ENCODE measurements at regions not wholly inside any gene's neighbourhood (a gene's known extent, or its start where the extent isn't known, plus 50 kb on each side); places are given as distances from the start of the nearest gene placed in this dataset.
"Not testable (repeated sequence)": the region's sequence is repeated elsewhere in the genome, so short reads cannot be mapped to it uniquely, and the experiment has no call there.

- no peak for DNase-seq
Measured at GRCh38 chr14:54261283-54261682, 135.5 kb upstream of the CDKN3 start.

- not testable (repeated sequence) for DNase-seq
Measured at GRCh38 chr14:54266616-54267015, 130.2 kb upstream of the CDKN3 start.

- no peak for DNase-seq
Measured at GRCh38 chr14:54267172-54267571, 129.6 kb upstream of the CDKN3 start.

DNA sequence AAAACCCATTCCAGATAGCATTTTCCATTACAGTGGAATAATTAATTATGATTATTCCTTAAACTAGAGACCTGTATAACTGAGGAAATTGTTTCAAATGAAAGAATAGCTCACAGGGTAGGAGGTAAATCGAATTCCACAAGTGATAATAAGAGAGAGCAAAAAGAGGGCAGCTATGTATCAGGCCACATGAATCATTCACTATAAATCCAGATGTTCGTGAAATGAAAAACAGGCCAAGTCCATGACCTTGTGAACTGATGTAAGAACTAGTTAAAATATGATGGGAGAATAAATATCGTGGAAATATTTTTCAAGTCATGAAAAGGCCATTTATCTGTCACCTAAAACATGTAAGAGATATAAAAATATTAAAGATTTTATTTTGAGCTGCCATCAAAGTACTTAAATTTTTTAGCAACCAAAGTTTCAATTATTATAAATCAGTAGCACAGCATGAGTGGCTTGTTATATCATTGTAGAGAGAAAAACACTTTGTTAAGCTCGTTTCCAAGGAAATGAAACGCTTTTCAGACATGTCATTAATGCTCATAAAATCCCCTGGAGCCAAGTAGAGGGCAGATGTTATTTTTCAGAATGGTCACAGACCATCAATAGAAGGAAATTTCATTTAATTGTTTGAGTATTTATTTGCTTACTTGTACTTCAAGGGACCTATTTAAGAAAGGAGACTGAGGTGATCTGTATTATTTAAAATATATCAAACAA lies 120.6 kb upstream of the CDKN3 start:
- no peak for DNase-seq

DNA sequence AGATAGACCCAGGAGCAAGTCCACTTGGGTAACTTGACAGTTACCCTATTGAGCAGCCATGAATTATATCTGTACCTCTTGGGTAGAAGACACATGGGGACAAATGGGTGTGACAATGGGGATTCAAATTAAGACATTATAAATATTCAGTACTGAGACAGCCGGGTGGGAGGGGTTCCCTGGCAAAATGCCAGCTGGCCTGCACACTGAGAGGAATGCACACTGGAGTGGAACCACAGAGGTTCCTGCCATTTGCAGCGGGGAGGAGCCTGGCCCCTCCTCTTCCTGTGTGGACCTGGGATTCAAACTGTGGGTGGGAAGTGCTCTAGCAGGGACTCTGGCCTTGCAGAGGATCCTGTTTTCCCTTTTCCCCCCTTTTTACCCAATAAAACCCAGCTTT lies 118.7 kb upstream of the CDKN3 start:
- DNase-seq = peak; percentile 2

DNA sequence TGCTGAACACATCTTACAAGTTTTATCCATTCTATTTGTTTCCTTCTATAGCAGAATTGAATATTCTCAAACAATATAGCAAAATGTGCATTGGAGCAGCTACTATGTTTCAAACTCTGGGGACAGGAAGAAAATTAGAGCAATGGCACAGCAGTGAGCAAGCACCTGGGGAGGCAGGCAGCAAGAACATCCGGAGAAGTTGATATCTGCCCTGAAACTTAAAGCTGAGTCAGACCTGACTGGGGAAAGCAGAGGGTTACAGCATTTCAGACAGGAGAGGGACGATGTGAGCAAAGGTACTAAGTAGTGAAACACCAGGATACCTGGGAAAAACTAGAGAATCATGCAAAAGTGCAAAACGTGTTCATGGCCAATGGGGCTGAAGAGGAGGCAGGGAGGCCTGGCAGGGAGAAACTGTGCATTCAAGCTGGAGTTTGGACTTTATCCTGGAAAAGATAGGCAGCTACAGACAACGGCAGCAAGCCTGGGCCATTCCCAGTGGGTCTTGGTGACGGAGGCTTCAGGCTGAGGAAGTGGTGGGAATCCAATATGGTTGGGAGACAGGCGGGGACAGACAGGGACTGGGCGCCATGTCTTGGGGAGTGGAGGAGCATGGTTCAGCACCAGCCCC lies 118.0 kb upstream of the CDKN3 start:
- no peak for DNase-seq

- no peak for DNase-seq
Measured at GRCh38 chr14:54282849-54283248, 114.0 kb upstream of the CDKN3 start.

GRCh38 chr14:54285030-54285429 lies 111.8 kb upstream of the CDKN3 start:
- DNase-seq = no peak

DNA sequence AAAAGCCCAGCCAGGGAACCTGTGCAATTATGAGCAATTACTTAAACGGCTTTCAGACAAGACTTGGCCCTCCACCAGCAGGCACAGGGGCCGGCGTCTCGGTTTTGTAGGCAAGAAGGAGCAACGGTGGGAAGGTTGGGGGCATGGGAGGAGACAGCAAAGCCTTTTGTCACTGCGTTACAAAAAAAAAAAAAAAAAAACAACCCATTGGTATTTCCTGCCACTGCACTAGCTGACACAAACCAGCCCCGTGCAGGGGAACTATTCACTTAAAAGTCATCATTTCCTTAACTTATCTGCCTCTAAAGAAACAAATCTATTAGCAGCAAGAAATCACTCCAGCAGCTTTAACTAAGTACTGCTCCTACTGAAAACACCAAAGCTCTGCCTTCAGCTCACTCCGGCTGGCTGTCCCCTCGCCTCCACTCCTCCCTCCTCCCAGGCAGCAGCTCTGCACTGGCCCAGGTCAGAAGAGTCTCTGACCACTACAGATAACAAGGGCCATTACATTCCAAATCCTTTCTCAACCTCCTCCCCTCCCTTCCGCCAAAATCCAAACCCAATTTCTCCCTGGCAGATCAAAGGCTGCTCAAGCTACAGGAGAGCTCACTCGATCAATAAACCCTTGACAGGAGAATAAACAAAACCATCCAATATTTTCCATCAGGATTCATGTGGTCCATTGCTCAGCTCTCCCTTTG lies 105.2 kb upstream of the CDKN3 start:
- peak; percentile 21 for DNase-seq

GRCh38 chr14:54294802-54295201 lies 102.0 kb upstream of the CDKN3 start:
- no peak for DNase-seq

- DNase-seq = peak; percentile 16
Measured at GRCh38 chr14:54299410-54300363, 97.1 kb upstream of the CDKN3 start.

GRCh38 chr14:54300881-54301280 lies 95.9 kb upstream of the CDKN3 start:
- DNase-seq = no peak

- DNase-seq = no peak
Measured at GRCh38 chr14:54301359-54301758, 95.4 kb upstream of the CDKN3 start.

DNA sequence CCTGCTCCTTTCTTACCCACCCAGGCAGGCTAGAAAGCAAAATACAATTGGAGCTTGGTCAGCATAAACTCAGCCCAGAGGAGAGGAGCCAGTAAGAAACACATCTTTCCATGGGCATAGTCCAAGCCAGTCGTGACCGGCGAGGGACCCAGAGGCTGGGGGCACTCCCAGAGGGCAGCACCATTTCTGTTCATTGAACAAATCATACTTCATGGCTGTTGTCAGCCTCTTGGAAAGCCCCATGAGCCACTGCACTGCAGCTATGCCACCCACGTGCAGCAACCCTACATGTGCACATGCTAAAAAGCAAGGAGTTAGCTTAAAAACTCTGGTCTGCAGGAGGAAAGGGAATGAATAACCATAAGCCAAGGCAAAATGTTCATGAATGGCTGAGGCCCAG lies 90.0 kb upstream of the CDKN3 start:
- DNase-seq = no peak

DNA sequence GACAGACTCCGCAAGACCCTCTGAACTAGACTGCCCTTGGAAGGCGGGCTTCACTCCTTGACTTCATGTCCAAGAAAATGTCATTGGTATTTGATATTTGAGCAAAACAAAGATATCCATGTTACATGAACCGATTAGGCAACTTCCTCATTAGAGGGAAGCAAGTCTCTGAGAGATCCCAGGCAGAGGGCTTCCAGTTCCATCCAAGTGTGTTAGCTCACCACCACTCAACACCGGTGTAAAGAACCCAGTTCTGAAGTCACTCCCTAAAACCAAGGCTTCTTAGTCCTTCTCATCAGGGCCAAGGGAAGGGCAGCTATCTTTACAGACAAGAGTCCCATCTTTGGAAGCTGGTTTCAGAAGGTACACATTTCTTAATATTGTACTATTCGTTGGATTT lies 87.2 kb upstream of the CDKN3 start:
- no peak for DNase-seq

- DNase-seq = no peak
Measured at GRCh38 chr14:54310151-54310850, 86.5 kb upstream of the CDKN3 start.

DNA sequence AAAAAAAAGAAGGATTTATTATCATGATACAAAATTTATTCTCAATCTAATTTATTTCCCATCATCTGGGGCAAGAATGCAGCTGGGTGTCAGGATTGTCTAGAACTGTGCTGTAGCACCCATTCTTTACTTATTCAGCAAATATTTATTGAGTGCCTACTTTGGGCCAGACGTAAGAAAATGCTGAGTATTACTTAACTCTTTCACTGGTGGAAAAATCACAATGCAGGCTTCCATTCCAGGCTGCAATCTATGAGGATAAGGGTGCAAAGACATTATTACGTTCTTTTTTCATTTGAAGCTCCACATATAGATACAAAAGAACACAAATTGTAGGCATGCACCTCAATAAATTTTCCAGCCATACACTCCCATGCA lies 86.0 kb upstream of the CDKN3 start:
- DNase-seq = no peak

DNA sequence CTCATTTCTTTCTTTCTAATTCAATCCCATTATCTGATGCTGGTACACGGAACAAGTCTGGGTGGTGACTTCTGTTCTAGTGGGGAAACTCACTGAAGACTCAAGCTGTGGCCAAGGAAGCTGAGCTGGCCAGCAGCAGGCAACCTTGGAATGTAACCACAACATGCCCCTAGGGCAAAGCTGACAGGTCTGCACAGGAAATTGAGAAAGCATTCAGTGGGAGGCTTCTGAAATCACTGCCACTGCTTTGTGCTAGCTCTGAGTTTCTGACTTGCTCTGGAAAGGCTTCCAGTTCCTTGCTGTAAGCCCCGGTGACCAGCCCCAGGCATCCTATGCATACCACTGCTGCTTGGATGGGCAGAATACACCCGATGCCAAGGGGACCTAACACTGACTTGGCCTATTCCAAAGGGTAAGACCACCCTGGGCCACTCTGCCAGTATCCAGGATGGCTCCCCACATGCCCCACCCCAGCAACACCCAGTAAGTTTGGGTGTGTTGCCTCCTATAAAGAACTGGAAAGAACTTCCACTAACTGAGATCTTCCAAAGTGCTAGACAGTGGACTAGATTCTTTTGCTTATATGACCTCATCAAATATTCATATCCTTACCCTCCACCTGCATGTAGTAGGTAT lies 84.5 kb upstream of the CDKN3 start:
- peak; percentile 67 for DNase-seq

- no peak for DNase-seq
Measured at GRCh38 chr14:54314365-54315104, 82.3 kb upstream of the CDKN3 start.

GRCh38 chr14:54316652-54317051 lies 80.2 kb upstream of the CDKN3 start:
- no peak for DNase-seq

DNA sequence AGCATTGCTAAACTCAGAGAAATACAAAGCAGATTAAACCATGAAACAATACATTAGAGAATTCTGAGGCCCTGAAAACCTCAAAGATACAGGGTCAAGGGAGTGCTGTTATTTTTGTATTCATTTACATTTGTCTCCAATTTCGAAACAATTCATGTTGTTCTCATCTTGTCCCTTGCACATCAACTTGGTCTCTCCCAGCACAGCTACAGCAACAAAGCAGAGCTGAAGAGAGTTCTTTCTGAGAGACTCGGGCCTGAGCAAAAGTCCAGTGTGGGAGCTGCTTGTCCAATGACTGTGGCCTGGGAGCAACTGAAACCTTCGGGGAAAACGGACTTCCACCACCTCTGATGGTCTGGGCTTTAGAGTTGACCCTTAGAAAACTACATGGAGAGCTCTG lies 79.4 kb upstream of the CDKN3 start:
- DNase-seq = no peak
